Chondrocyte (in vitro differentiated cells): ENCODE measurements at regions not wholly inside any gene's neighbourhood (a gene's known extent, or its start where the extent isn't known, plus 50 kb on each side); places are given as distances from the start of the nearest gene placed in this dataset.
"Not testable (repeated sequence)": the region's sequence is repeated elsewhere in the genome, so short reads cannot be mapped to it uniquely, and the experiment has no call there.

ENCODE experiments used
- DNase-seq: peaks from one replicate; pipeline ENCODE4 v3.0.0; 2021; ENCODE audit warnings: mixed read lengths, low spot score
- H3K27ac Mint-ChIP-seq: one replicate; pipeline ENCODE4 v1.8.0; 2021; ENCODE audit warnings: mild to moderate bottlenecking, moderate library complexity, mixed read lengths; ENCODE audit not compliant: unreplicated experiment
- H3K27me3 Mint-ChIP-seq: 2 replicates; pipeline ENCODE4 v1.8.0; 2021; ENCODE audit warnings: low read depth, mixed read lengths
- H3K36me3 Mint-ChIP-seq: 2 replicates; pipeline ENCODE4 v1.8.0; 2021; ENCODE audit warnings: low read depth, mixed read lengths
- H3K4me1 Mint-ChIP-seq: 2 replicates; pipeline ENCODE4 v1.8.0; 2021; ENCODE audit warnings: low read depth, mild to moderate bottlenecking, mixed read lengths
- H3K4me3 Mint-ChIP-seq: one replicate; pipeline ENCODE4 v1.8.0; 2021; ENCODE audit warnings: mild to moderate bottlenecking, moderate library complexity, mixed read lengths; ENCODE audit not compliant: unreplicated experiment
- H3K9me3 Mint-ChIP-seq: 2 replicates; pipeline ENCODE4 v1.8.0; 2021; ENCODE audit warnings: low read depth, mixed read lengths
- CTCF ChIP-seq: fragments of 200-600 bp; sonication (generic); IDR thresholded peaks from 2 replicates; pipeline ENCODE4 v1.5.0; 2021; ENCODE audit warnings: antibody characterized with exemption, mild to moderate bottlenecking, moderate library complexity

- TF ChIP-seq CTCF = no peak
- no peak overlapping the region for H3K27ac Mint-ChIP-seq
- H3K27me3 Mint-ChIP-seq = peaks cover 3% of the 10 kb centered on the region
- DNase-seq = no peak
- no peak overlapping the region for H3K4me3 Mint-ChIP-seq
- H3K9me3 Mint-ChIP-seq = no peaks in the 10 kb centered on the region
- H3K36me3 Mint-ChIP-seq = no peaks in the 10 kb centered on the region
- peaks cover 15% of the 10 kb centered on the region for H3K4me1 Mint-ChIP-seq
Measured at GRCh38 chr4:3911252-3911856, 145.2 kb downstream of the ADRA2C start.

DNA sequence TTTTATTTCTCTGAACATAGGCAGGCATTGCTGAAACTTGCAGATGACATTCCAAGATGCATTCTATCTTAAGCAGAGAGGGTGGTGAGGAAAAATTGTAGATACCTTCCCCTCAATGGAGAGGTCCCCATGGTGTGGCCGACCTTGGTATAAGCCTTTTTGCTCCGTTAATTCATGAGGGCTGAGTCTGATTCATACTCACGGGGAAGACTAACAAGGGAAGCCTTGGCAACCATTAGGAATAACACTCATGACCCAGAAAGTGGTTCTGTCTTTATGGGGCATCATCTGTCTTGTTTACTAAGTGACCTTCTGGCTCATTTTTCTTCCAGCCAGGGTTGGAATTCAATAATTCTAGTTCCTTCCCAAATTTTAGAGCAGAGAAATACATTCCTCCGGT, 148.3 kb downstream of the ADRA2C start:
- not testable (repeated sequence) for H3K27ac Mint-ChIP-seq, H3K27me3 Mint-ChIP-seq, DNase-seq, H3K36me3 Mint-ChIP-seq, H3K9me3 Mint-ChIP-seq, H3K4me3 Mint-ChIP-seq
- peaks cover 19% of the 10 kb centered on the region for H3K4me1 Mint-ChIP-seq

GRCh38 chr4:3919509-3919908, 153.3 kb downstream of the ADRA2C start:
- Mint-ChIP-seq H3K27ac (peak overlapping the region; percentile 89), H3K4me1 (peaks cover 23% of the 10 kb centered on the region)
- not testable (repeated sequence) for H3K4me3 Mint-ChIP-seq, H3K27me3 Mint-ChIP-seq, H3K9me3 Mint-ChIP-seq, DNase-seq, H3K36me3 Mint-ChIP-seq

GRCh38 chr4:3921902-3922301, 155.7 kb downstream of the ADRA2C start:
- DNase-seq = not testable (repeated sequence)

DNA sequence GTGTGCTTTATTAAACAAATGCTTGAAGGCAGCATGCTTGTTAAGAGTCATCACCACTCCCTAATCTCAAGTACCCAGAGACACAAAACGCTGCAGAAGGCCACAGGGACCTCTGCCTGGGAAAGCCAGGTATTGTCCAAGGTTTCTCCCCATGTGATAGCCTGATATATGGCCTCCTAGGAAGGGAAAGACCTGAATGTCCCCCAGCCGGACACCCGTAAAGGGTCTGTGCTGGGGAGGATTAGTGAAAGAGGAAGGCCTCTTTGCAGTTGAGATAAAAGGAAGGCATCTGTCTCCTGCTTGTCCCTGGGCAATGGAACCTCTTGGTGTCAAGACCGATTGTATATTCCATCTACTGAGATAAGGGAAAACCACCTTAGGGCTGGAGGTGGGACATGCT, 159.7 kb downstream of the ADRA2C start:
- H3K36me3 Mint-ChIP-seq, H3K4me3 Mint-ChIP-seq, H3K9me3 Mint-ChIP-seq, H3K27ac Mint-ChIP-seq, DNase-seq, H3K4me1 Mint-ChIP-seq: not testable (repeated sequence)
- peaks cover 15% of the 10 kb centered on the region for H3K27me3 Mint-ChIP-seq

More at GRCh38 chr4:3921902-3922301, 155.7 kb downstream of the ADRA2C start:
- H3K9me3 Mint-ChIP-seq, H3K36me3 Mint-ChIP-seq, H3K4me3 Mint-ChIP-seq, H3K27me3 Mint-ChIP-seq, H3K27ac Mint-ChIP-seq: not testable (repeated sequence)
- H3K4me1 Mint-ChIP-seq = peaks cover 20% of the 10 kb centered on the region

- not testable (repeated sequence) for H3K9me3 Mint-ChIP-seq, H3K4me3 Mint-ChIP-seq, H3K36me3 Mint-ChIP-seq, H3K4me1 Mint-ChIP-seq, DNase-seq, H3K27ac Mint-ChIP-seq
- H3K27me3 Mint-ChIP-seq = peaks cover 15% of the 10 kb centered on the region
Measured at GRCh38 chr4:3926271-3926670, 160.1 kb downstream of the ADRA2C start.

GRCh38 chr4:3926969-3927755, 161.0 kb downstream of the ADRA2C start:
- peaks cover 15% of the 10 kb centered on the region for H3K27me3 Mint-ChIP-seq
- H3K9me3 Mint-ChIP-seq, H3K4me3 Mint-ChIP-seq, H3K4me1 Mint-ChIP-seq, DNase-seq, H3K27ac Mint-ChIP-seq, H3K36me3 Mint-ChIP-seq: not testable (repeated sequence)

DNA sequence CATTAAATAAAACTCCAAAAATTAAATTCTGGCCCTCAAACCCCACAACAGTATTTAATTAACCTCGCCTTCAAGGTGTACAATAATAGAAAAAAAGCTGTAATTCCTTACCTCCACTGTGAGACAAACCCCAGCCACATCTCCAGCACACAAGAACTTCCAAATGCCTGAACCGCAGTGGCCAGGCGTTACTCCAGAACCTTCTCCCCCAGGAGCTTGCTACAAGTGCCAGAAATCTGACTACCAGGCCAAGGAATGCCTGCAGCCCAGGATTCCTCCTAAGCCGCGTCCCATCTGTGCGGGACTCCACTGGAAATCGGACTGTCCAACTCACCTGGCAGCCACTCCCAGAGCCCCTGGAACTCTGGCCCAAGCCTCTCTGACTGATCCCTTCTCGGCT, 163.2 kb downstream of the ADRA2C start:
- peaks cover 15% of the 10 kb centered on the region for H3K27me3 Mint-ChIP-seq
- H3K4me1 Mint-ChIP-seq, DNase-seq, H3K9me3 Mint-ChIP-seq, H3K27ac Mint-ChIP-seq, H3K36me3 Mint-ChIP-seq, H3K4me3 Mint-ChIP-seq: not testable (repeated sequence)

- H3K4me1 Mint-ChIP-seq, H3K27ac Mint-ChIP-seq, H3K4me3 Mint-ChIP-seq, H3K36me3 Mint-ChIP-seq, H3K9me3 Mint-ChIP-seq: not testable (repeated sequence)
- H3K27me3 Mint-ChIP-seq = peaks cover 12% of the 10 kb centered on the region
- DNase-seq = peak; percentile 0
Measured at GRCh38 chr4:3932734-3933133, 166.5 kb downstream of the ADRA2C start.

- not testable (repeated sequence) for DNase-seq, H3K4me3 Mint-ChIP-seq, H3K4me1 Mint-ChIP-seq, H3K27me3 Mint-ChIP-seq, H3K27ac Mint-ChIP-seq, H3K9me3 Mint-ChIP-seq, H3K36me3 Mint-ChIP-seq
Measured at GRCh38 chr4:3935406-3935805, 169.2 kb downstream of the ADRA2C start.
